HG03135 (cell line): ENCODE measurements at regions not wholly inside any gene's neighbourhood (a gene's known extent, or its start where the extent isn't known, plus 50 kb on each side); places are given as distances from the start of the nearest gene placed in this dataset.
"Not testable (repeated sequence)": the region's sequence is repeated elsewhere in the genome, so short reads cannot be mapped to it uniquely, and the experiment has no call there.

Experiments
- ATAC-seq: cut with Tn5 transposase; IDR thresholded peaks from one replicate; pipeline ENCODE4 v1.9.1; 2021; ENCODE audit warnings: mild to moderate bottlenecking, moderate library complexity; ENCODE audit not compliant: unreplicated experiment

GRCh38 chr13:75996582-75996981, 360.5 kb downstream of the LMO7 start:
- no peak for ATAC-seq

GRCh38 chr13:75995966-75996365, 359.8 kb downstream of the LMO7 start:
- no peak for ATAC-seq

GRCh38 chr13:75993823-75994222, 357.7 kb downstream of the LMO7 start:
- ATAC-seq = no peak

DNA sequence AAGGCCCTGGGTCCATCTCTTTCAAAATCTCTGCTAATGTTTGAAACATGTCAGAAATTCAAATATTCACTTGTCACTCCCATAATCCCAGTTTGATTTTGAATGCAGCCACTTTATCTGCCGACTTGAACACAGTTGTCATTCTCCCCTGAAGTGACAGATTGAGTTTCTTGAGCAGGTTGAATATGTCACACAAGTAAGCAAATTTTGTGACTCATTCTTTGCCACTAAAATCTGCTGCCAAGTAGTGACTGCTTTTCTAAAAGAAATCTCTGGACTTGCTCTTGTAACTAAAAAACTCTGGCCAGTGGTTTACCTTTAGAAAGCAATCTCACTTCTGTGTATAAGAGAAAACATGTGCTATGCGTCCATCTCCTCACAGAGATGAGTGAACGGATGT, 357.1 kb downstream of the LMO7 start:
- no peak for ATAC-seq

- peak; percentile 98 for ATAC-seq
Observed at GRCh38 chr13:75986818-75987217, 350.7 kb downstream of the LMO7 start.

GRCh38 chr13:75985132-75985531, 349.0 kb downstream of the LMO7 start:
- ATAC-seq = no peak

DNA sequence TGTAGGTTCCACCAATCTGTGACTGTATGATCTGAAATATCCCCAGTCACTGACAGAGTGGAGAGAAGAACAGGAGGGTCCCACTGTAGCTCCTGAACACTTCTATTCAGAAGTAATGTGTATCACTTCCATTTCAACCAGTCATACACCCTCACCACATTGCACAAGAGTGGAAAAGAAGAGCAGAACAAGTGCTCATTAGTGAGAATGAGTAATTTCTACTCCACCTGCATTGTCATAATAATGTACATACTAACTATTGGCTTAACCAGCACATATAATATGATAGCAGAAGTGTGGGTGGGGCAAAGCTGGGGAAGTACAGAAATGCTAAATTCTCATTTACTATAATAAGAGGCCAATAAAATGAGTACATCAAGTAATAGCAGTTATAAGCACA, 342.7 kb downstream of the LMO7 start:
- ATAC-seq = no peak

DNA sequence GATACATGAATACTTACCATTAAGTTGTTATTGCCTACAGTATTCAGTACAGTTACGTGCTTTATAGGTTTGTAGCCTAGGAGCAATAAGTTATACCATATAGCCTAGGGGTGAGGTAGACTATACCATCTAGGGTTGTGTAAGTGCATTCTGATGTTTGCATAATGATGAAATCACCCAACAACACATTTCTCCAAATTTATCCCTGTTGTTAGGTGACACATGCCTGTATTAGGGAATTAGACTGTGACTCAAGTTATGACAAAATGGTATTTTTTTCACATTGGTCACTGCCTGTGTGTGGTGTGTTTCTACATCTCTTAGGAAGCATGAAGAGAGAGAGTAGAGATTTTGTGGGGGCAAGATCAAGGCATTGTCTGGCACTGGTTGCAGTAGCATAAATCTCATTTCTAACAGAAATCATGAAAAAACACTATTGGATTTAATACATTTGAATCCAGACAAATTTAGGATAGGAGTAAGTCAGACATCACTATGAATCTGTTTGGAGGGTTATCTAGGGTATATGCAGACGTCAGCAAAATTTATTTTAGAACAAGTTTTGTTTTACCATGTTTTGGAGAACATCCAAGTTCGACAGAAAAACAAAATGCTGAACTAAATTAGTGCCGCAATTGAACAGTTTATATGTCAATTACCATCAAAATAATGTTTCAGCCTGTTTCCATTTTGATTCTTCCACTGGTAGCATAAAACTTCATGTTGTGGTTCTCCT, 332.1 kb downstream of the LMO7 start:
- no peak for ATAC-seq

GRCh38 chr13:75963302-75963701, 327.2 kb downstream of the LMO7 start:
- ATAC-seq = no peak

GRCh38 chr13:75961911-75962310, 325.8 kb downstream of the LMO7 start:
- ATAC-seq = no peak

DNA sequence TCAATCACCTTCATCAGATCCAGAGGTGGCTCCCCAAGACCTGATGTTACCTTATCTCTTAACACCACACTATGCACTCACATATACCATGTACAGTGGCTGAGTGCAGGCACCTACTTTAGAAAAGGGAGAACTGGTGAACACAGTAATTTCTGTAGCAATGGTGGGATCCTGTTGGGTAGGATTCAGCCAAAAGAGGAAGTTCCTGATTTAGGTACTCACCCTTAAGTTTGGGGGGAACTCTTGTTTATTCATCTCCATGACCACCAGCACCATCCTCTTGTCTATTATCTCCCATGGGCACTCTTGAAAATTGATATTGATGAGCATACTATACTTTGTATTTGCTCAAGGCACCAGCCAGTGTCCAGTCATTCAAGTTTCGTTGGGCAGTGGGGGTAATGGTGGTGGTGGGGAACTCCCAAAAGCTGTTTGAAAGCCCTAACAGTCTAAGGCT, 324.4 kb downstream of the LMO7 start:
- ATAC-seq = peak; percentile 93

- peak; percentile 12 for ATAC-seq
Observed at GRCh38 chr13:75959861-75960481, 323.8 kb downstream of the LMO7 start.

DNA sequence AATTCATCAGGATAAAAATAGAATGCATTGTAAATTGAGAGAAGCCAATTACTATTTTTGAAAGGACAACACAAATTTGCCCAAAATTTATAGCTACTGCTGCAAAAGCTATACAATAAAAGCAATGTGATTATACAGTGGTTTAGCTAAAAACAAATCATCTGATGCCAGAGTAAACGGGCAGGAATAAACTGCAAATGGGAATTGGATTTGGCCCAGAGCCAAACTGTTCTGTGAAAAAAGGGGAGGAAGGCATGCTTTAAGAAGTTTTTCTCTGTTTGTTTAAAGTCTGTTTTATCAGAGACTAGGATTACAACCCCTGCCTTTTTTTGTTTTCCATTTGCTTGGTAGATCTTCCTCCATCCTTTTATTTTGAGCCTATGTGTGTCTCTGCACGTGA, 317.5 kb downstream of the LMO7 start:
- not testable (repeated sequence) for ATAC-seq

DNA sequence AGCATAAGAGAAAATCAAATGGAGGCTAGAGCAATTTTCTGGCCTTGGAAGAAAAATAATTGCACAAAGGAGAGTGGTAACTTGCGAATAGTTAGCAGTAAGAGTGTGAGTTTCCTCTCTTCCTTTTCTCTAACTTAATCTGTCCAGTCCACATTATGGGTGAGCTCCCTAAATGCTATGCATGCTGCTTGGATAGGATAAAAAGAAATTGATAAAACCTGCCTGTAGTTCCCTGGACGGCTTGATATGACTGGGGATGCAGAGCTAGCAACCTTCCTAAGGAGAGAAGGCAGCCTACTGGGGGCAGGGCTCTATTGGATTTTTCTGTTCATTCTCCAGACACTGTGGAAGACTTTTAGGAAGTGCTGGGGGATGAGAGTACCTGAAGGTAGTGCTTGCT, 311.3 kb downstream of the LMO7 start:
- ATAC-seq = no peak

- no peak for ATAC-seq
Observed at GRCh38 chr13:75946536-75947284, 310.6 kb downstream of the LMO7 start.

DNA sequence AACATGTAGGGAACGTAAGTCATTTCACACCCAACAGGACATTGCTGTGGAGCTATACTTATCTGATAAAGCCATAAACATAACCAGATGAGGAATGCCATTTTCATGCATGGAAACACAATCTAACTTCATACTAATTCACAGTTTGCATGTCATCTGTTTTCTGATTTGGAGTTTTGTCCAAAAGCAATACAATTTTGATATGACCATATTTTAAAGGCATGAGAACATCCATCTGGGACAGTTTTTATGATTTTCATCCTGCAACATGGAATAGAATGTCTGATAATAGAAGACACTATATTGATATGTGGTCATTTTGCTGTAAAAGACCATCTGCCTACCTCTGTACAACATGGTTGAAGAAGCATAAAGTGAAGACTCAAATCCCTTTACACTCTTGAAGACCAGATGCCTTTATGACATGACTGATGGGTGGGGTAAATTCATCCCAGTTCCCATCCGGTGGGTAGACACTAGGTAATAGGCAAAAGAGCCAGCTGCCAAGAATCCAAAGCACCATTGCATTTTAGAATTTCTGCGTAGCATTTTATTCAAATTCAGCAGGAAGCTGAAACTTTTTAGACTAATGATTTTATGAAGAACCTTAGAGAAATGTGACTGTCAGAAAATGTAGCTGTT, 309.8 kb downstream of the LMO7 start:
- ATAC-seq = no peak

DNA sequence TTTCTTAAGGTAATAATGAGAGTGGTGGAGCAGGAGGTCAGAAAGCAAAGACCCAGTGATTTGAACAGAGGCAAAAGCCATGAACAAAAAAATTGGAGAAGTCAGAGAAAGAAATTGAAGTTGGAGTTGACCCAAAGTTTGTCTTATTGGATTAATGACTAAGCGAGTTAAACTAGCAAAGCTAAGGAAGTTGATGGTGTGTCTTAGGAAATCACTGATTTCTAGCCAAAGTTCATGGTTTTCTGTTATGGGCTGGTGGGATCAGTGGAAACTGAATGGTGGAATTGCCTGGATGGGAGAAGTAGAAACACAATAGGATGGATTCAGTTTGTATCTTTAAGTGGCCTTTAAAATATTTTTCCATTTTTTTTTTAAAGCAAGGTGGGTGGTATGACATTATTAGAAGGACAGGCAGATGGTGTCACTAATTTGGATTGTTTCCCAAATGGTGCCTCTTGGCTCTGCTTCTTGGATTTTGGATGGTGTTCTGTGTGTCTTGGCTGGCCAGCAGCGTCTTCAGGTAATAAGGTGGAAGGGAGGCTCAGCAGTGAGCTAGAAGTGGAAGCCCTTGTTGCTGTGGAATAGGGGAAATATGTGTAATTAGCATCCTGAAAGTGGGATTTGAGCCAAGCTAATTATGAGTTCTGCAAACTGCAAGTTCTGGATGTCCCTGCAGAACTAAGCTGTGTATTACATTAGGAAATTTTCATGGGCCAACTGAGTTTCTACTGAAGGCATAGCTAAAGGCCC, 302.9 kb downstream of the LMO7 start:
- no peak for ATAC-seq

- ATAC-seq = no peak
Observed at GRCh38 chr13:75936791-75937190, 300.7 kb downstream of the LMO7 start.

GRCh38 chr13:75935805-75936204, 299.7 kb downstream of the LMO7 start:
- no peak for ATAC-seq

- no peak for ATAC-seq
Observed at GRCh38 chr13:75934889-75935288, 298.8 kb downstream of the LMO7 start.

- ATAC-seq = no peak
Observed at GRCh38 chr13:75932636-75933035, 296.5 kb downstream of the LMO7 start.
